ENCODE measurements at regions not wholly inside any gene's neighbourhood (a gene's known extent, or its start where the extent isn't known, plus 50 kb on each side); places are given as distances from the start of the nearest gene placed in this dataset.

DNA sequence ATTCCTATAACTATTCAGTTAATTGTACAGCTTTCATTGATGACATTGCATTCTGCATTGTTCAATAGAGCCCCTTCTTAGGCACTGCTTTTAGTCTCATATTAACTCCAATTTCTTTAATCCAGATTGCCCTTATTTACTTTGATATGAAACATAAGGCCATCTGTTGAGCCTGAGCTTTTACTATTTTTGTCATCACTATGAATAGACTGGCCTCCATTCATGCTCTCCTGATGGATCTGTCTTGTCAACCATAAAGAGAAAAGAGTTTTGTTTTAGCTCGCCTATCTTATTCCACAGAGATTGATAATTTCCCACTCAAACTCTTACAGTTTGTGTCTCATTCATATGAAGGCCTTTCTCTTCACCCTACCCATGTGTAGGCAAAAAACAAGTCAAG lies 159.2 kb upstream of the DTNA start (continued):
- TF ChIP-seq, protein P1, sequence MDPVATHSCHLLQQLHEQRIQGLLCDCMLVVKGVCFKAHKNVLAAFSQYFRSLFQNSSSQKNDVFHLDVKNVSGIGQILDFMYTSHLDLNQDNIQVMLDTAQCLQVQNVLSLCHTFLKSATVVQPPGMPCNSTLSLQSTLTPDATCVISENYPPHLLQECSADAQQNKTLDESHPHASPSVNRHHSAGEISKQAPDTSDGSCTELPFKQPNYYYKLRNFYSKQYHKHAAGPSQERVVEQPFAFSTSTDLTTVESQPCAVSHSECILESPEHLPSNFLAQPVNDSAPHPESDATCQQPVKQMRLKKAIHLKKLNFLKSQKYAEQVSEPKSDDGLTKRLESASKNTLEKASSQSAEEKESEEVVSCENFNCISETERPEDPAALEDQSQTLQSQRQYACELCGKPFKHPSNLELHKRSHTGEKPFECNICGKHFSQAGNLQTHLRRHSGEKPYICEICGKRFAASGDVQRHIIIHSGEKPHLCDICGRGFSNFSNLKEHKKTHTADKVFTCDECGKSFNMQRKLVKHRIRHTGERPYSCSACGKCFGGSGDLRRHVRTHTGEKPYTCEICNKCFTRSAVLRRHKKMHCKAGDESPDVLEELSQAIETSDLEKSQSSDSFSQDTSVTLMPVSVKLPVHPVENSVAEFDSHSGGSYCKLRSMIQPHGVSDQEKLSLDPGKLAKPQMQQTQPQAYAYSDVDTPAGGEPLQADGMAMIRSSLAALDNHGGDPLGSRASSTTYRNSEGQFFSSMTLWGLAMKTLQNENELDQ (CRISPR knock-in tag; IDR thresholded peaks at IDR 0.05; ENCODE audit: borderline replicate concordance) = no peak
- TF ChIP-seq SMAD1 (CRISPR knock-in tag; IDR thresholded peaks at IDR 0.05; ENCODE audit: borderline replicate concordance, low read depth) = no peak

DNA sequence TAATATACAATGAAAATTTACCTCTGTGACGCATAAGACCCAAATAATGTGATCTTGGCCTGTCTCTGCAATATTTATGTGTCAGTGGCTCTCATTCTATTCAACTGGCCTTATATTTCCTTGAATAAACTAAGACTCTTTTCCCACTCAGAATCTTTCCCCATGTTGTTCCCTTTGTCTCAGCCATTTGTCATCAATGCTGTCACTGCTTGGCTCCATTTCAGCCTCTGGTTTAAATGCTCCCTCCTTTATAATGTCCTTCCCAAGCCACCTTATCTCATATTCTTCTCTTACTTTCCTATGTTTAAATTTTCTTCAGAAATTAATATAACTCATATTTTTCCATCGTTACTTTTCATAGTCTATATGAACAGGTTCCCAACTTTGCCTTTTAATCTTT lies 158.3 kb upstream of the DTNA start:
- H3K4me3 ChIP-seq (replicated peaks in 1 of 3; ENCODE audit: insufficient read depth in 1 of 3, low read depth in 2 of 3, low read length in 3 of 3) = no peak overlapping the region
- H3K36me3 ChIP-seq (replicated peaks in 1 of 2; ENCODE audit: control insufficient read depth in 1 of 2, insufficient read depth in 2 of 2, low read length in 2 of 2) = no peaks in the 10 kb centered on the region
- DNase-seq (ENCODE audit: low spot score) = no peak
- H2AFZ ChIP-seq (ENCODE audit: low read length) = no peak overlapping the region
- H3K9me3 ChIP-seq (ENCODE audit: low read length) = no peaks in the 10 kb centered on the region
- intact Hi-C loops (cut with micrococcal nuclease; ENCODE audit: unreplicated experiment) (no loop called here), in situ Hi-C loops (cut with HindIII; ENCODE audit: extremely low pct_ligation_motif_present, low pct_unique_long_range_greater_than_20kb) (no loop called here)
- ATAC-seq = no peak
- TF ChIP-seq RFX1 (IDR thresholded peaks at IDR 0.05) (no peak), TEAD2 (CRISPR knock-in tag; IDR thresholded peaks at IDR 0.05) (no peak), MLLT10 (CRISPR knock-in tag; IDR thresholded peaks at IDR 0.05) (no peak), ZNF549 (CRISPR knock-in tag; IDR thresholded peaks at IDR 0.05) (no peak), MAZ (IDR thresholded peaks at IDR 0.05; ENCODE audit: borderline replicate concordance, low read depth, low read length) (no peak), MAZ (CRISPR knock-in tag; IDR thresholded peaks at IDR 0.05; ENCODE audit: low read depth) (no peak), ZSCAN22 (CRISPR knock-in tag; IDR thresholded peaks at IDR 0.05) (no peak), ZSCAN30 (CRISPR knock-in tag; IDR thresholded peaks at IDR 0.05) (no peak), ZNF747 (CRISPR knock-in tag; IDR thresholded peaks at IDR 0.05; ENCODE audit: borderline replicate concordance) (no peak), U2AF2 (IDR thresholded peaks at IDR 0.05; ENCODE audit: low read depth, low read length) (no peak), ZNF607 (CRISPR knock-in tag; IDR thresholded peaks at IDR 0.05; ENCODE audit: borderline replicate concordance) (no peak)
- TF ChIP-seq, protein P2, sequence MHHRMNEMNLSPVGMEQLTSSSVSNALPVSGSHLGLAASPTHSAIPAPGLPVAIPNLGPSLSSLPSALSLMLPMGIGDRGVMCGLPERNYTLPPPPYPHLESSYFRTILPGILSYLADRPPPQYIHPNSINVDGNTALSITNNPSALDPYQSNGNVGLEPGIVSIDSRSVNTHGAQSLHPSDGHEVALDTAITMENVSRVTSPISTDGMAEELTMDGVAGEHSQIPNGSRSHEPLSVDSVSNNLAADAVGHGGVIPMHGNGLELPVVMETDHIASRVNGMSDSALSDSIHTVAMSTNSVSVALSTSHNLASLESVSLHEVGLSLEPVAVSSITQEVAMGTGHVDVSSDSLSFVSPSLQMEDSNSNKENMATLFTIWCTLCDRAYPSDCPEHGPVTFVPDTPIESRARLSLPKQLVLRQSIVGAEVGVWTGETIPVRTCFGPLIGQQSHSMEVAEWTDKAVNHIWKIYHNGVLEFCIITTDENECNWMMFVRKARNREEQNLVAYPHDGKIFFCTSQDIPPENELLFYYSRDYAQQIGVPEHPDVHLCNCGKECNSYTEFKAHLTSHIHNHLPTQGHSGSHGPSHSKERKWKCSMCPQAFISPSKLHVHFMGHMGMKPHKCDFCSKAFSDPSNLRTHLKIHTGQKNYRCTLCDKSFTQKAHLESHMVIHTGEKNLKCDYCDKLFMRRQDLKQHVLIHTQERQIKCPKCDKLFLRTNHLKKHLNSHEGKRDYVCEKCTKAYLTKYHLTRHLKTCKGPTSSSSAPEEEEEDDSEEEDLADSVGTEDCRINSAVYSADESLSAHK (CRISPR knock-in tag; IDR thresholded peaks at IDR 0.05; ENCODE audit: borderline replicate concordance) = no peak
- TF ChIP-seq, protein P3, sequence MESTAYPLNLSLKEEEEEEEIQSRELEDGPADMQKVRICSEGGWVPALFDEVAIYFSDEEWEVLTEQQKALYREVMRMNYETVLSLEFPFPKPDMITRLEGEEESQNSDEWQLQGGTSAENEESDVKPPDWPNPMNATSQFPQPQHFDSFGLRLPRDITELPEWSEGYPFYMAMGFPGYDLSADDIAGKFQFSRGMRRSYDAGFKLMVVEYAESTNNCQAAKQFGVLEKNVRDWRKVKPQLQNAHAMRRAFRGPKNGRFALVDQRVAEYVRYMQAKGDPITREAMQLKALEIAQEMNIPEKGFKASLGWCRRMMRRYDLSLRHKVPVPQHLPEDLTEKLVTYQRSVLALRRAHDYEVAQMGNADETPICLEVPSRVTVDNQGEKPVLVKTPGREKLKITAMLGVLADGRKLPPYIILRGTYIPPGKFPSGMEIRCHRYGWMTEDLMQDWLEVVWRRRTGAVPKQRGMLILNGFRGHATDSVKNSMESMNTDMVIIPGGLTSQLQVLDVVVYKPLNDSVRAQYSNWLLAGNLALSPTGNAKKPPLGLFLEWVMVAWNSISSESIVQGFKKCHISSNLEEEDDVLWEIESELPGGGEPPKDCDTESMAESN (CRISPR knock-in tag; conservative IDR thresholded peaks at IDR 0.05) = no peak
- TF ChIP-seq, protein P4, sequence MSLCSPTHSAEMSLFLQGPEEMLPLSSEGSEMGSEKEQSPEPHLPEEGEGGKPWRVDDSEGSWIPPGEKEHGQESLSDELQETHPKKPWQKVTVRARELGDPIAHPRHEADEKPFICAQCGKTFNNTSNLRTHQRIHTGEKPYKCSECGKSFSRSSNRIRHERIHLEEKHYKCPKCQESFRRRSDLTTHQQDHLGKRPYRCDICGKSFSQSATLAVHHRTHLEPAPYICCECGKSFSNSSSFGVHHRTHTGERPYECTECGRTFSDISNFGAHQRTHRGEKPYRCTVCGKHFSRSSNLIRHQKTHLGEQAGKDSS (CRISPR knock-in tag; IDR thresholded peaks at IDR 0.05; ENCODE audit: borderline replicate concordance, low read depth) = no peak
- no peaks in the 10 kb centered on the region for H3K79me2 ChIP-seq (ENCODE audit: insufficient read depth, low read length)
- POLR2A ChIA-PET = no interaction called here
- no peak overlapping the region for H3K9ac ChIP-seq (ENCODE audit: insufficient read depth, low read depth, low read length)
- CTCF ChIA-PET (ENCODE audit: low intra/inter-chr PET ratio, low total read pairs) = no interaction called here
- WGBS (ENCODE audit: low lambda C conversion rate) = 82% methylated on average over 2 of the region's 2 CpGs
- H3K27ac ChIP-seq (ENCODE audit: extremely low read length, insufficient read depth, low read length) = no peak overlapping the region
- no peak overlapping the region for H3K4me2 ChIP-seq (ENCODE audit: low read depth, low read length)
- H3K27me3 ChIP-seq (ENCODE audit: control insufficient read depth in 1 of 2, insufficient read depth in 2 of 2, low read length in 2 of 2) = no peaks in the 10 kb centered on the region
- FAIRE-seq = no peak
- no peaks in the 10 kb centered on the region for H3K4me1 ChIP-seq (ENCODE audit: insufficient read depth, low read length)
- no TSS peak for BruUV-seq (replicated peaks)
- no peaks in the 10 kb centered on the region for H4K20me1 ChIP-seq (ENCODE audit: insufficient read depth, low read length)
